Endodermal cell (in vitro differentiated cells): ENCODE measurements at regions not wholly inside any gene's neighbourhood (a gene's known extent, or its start where the extent isn't known, plus 50 kb on each side); places are given as distances from the start of the nearest gene placed in this dataset.

ENCODE experiments used
- DNase-seq: peaks from one replicate; pipeline ENCODE4 v3.0.0-alpha.2; 2017
- H3K27ac ChIP-seq: 2 replicates; pipeline ENCODE4 v1.5.1; 2013; ENCODE audit warnings: mild to moderate bottlenecking, low read depth, low read length, moderate library complexity
- H3K27me3 ChIP-seq: 2 replicates; pipeline ENCODE4 v1.6.1; 2013; ENCODE audit warnings: mild to moderate bottlenecking, low read length, moderate library complexity; ENCODE audit not compliant: insufficient read depth, control insufficient read depth, poor library complexity, severe bottlenecking
- H3K36me3 ChIP-seq: 2 replicates; pipeline ENCODE4 v1.7.0; 2013; ENCODE audit warnings: mild to moderate bottlenecking, low read length, moderate library complexity; ENCODE audit not compliant: control insufficient read depth, insufficient read depth
- H3K4me1 ChIP-seq: one replicate; pipeline ENCODE4 v1.7.0; 2013; ENCODE audit warnings: low read length; ENCODE audit not compliant: control insufficient read depth, insufficient read depth
- H3K4me3 ChIP-seq: 2 replicates; pipeline ENCODE4 v1.5.1; 2013; ENCODE audit warnings: mild to moderate bottlenecking, low read length, moderate library complexity
- H3K9ac ChIP-seq: 2 replicates; pipeline ENCODE4 v1.6.1; 2013; ENCODE audit warnings: mild to moderate bottlenecking, low read length, moderate library complexity; ENCODE audit not compliant: poor library complexity, severe bottlenecking; ENCODE audit errors: extremely low read depth
- H3K9me3 ChIP-seq: 2 replicates; pipeline ENCODE4 v1.6.1; 2013; ENCODE audit warnings: mild to moderate bottlenecking, low read length, moderate library complexity; ENCODE audit not compliant: control insufficient read depth
- H3K27ac Mint-ChIP-seq: 2 replicates; pipeline ENCODE4 v1.8.0; 2020; ENCODE audit warnings: mixed read lengths
- H3K27me3 Mint-ChIP-seq: 2 replicates; pipeline ENCODE4 v1.8.0; 2021; ENCODE audit warnings: mild to moderate bottlenecking, mixed read lengths; ENCODE audit not compliant: insufficient read depth
- H3K36me3 Mint-ChIP-seq: 2 replicates; pipeline ENCODE4 v1.8.0; 2020; ENCODE audit warnings: low read depth, mixed read lengths
- H3K4me1 Mint-ChIP-seq: 2 replicates; pipeline ENCODE4 v1.8.0; 2020; ENCODE audit warnings: mixed read lengths
- H3K4me3 Mint-ChIP-seq: 2 replicates; pipeline ENCODE4 v1.8.0; 2020; ENCODE audit warnings: mild to moderate bottlenecking, moderate library complexity, mixed read lengths
- H3K9me3 Mint-ChIP-seq: 2 replicates; pipeline ENCODE4 v1.8.0; 2020; ENCODE audit warnings: mild to moderate bottlenecking, mixed read lengths
- WGBS, 2 experiments: methylation state at CpG; one replicate each; pipeline versions ENCODE4 v1.1.5 to v1.1.7; 2013; ENCODE audit warnings: missing lambda C conversion rate in 2 of 2, mixed read lengths in 1 of 2; ENCODE audit not compliant: insufficient coverage in 1 of 2, insufficient read length in 1 of 2; 5-methylcytosine and 5-hydroxymethylcytosine counted together
- TF ChIP-seq, protein P1 (sequence below): fragments of 200-600 bp; sonication (generic); conservative IDR thresholded peaks from 2 replicates; pipeline ENCODE4 v1.5.0; 2021; ENCODE audit warnings: antibody characterized with exemption, mild to moderate bottlenecking

- H3K27me3 Mint-ChIP-seq = peaks cover 5% of the 10 kb centered on the region
- H3K4me1 ChIP-seq = no peaks in the 10 kb centered on the region
- H3K4me3 ChIP-seq = no peak overlapping the region
- no peak for DNase-seq
- peaks cover 45% of the 10 kb centered on the region for H3K9me3 Mint-ChIP-seq
- no peaks in the 10 kb centered on the region for H3K36me3 ChIP-seq
- no peak overlapping the region for H3K27ac Mint-ChIP-seq
- peaks cover 5% of the 10 kb centered on the region for H3K4me1 Mint-ChIP-seq
- 33 to 40% methylated on average over 1 of the region's 1 CpG for WGBS, 2 experiments
- H3K27ac ChIP-seq = no peak overlapping the region
- peaks cover 9% of the 10 kb centered on the region for H3K36me3 Mint-ChIP-seq
- TF ChIP-seq, protein P1, sequence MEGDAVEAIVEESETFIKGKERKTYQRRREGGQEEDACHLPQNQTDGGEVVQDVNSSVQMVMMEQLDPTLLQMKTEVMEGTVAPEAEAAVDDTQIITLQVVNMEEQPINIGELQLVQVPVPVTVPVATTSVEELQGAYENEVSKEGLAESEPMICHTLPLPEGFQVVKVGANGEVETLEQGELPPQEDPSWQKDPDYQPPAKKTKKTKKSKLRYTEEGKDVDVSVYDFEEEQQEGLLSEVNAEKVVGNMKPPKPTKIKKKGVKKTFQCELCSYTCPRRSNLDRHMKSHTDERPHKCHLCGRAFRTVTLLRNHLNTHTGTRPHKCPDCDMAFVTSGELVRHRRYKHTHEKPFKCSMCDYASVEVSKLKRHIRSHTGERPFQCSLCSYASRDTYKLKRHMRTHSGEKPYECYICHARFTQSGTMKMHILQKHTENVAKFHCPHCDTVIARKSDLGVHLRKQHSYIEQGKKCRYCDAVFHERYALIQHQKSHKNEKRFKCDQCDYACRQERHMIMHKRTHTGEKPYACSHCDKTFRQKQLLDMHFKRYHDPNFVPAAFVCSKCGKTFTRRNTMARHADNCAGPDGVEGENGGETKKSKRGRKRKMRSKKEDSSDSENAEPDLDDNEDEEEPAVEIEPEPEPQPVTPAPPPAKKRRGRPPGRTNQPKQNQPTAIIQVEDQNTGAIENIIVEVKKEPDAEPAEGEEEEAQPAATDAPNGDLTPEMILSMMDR = no peak
- no peaks in the 10 kb centered on the region for H3K27me3 ChIP-seq
- H3K4me3 Mint-ChIP-seq = no peak overlapping the region
- H3K9ac ChIP-seq = no peak overlapping the region
- peaks cover 31% of the 10 kb centered on the region for H3K9me3 ChIP-seq
Measured at GRCh38 chr6:122913558-122913957, 82.5 kb upstream of the CLVS2 start.

DNA sequence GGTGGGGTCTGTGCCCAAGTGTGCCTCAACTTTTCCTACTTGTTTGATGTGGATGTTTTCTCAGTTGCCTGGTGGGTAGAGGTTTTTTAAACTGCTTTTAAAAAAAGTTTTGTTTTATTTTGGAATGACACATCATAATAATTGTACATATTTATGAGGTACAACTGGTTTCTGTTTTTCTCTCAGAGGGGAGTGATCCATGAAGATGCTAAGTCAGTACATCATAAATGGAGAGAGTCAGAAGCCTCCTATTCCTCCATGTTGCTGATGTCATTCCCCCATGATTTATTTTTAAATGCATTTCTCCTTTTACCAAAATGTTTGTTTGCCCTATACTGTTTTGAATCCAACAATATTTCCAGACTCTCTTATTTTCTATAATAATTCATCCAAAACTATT is 77.3 kb upstream of the CLVS2 start:
- no peaks in the 10 kb centered on the region for H3K27me3 ChIP-seq
- H3K4me1 Mint-ChIP-seq = peaks cover 5% of the 10 kb centered on the region
- H3K4me1 ChIP-seq = no peaks in the 10 kb centered on the region
- H3K9me3 Mint-ChIP-seq = peaks cover 32% of the 10 kb centered on the region
- TF ChIP-seq, protein P1 = no peak
- peaks cover 5% of the 10 kb centered on the region for H3K36me3 Mint-ChIP-seq
- H3K36me3 ChIP-seq = no peaks in the 10 kb centered on the region
- no peak overlapping the region for H3K4me3 ChIP-seq
- H3K9me3 ChIP-seq = peaks cover 29% of the 10 kb centered on the region
- no peak for DNase-seq
- no peak overlapping the region for H3K27ac Mint-ChIP-seq
- no peak overlapping the region for H3K4me3 Mint-ChIP-seq
- no peak overlapping the region for H3K27ac ChIP-seq
- peaks cover 3% of the 10 kb centered on the region for H3K27me3 Mint-ChIP-seq
- no peak overlapping the region for H3K9ac ChIP-seq

DNA sequence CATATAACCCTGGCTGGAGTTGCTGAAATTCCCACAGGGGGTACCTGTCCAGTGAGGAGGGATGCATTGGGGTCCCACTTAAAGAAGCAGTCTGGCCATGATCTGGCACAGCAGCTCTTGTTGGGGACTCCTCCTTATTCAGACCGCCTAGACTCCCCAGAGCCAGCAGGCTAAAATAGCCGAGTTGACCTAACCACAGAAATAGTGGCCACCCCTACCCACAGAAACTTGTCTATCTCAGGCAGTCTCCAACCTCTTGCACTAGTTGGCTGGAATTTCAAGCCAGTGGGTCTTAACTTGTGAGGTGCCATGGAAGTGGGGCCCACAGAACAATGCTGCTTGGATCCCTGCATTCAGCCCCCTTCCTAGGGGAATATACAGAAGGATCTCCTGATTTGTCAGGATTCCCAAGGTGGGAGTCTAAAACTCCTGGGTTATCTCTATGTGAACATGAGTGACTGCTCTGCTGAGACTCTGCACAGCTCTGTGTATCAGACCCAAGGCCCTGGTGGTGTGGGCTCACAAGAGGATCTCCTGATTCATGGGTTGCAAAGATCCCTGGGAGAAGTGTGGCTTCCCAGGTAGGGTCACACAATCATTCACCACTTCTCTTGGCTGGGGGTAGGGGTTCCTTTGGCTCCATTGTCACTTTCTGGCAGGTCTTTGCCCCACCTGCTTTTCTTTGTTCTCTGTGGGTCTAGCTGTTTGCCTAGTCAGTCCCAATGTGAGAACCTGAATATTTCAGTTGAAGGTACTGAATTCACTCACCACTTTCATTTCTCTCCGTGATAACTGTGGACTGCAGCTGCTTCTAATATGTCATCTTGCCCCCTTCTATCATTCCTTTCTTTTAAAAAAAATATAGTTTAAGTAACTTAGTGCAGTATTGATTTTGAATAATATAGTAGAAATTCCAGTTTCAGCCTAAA is 65.5 kb upstream of the CLVS2 start:
- WGBS, 2 experiments = 90% methylated on average over 3 of the region's 3 CpGs; no CpG with 5 or more reads in 1 of the 2 experiments
- no peak overlapping the region for H3K27ac ChIP-seq
- Mint-ChIP-seq H3K4me1 (no peaks in the 10 kb centered on the region), H3K9me3 (no peaks in the 10 kb centered on the region), H3K4me3 (no peak overlapping the region), H3K27ac (no peak overlapping the region), H3K27me3 (no peaks in the 10 kb centered on the region), H3K36me3 (no peaks in the 10 kb centered on the region)
- H3K36me3 ChIP-seq = no peaks in the 10 kb centered on the region
- peaks cover 5% of the 10 kb centered on the region for H3K9me3 ChIP-seq
- H3K4me3 ChIP-seq = no peak overlapping the region
- no peak for DNase-seq
- no peaks in the 10 kb centered on the region for H3K4me1 ChIP-seq
- TF ChIP-seq, protein P1 = no peak
- H3K27me3 ChIP-seq = no peaks in the 10 kb centered on the region
- no peak overlapping the region for H3K9ac ChIP-seq
